NCI-H2196 treated with DMSO at 0.1 percent for 48 hours (cell line): ENCODE measurements at regions not wholly inside any gene's neighbourhood (a gene's known extent, or its start where the extent isn't known, plus 50 kb on each side); places are given as distances from the start of the nearest gene placed in this dataset.

Experiments
- DNase-seq: peaks from one replicate; lab custom pipeline; 2025; ENCODE audit not compliant: unreplicated experiment; lab: John Stamatoyannopoulos, UW

DNA sequence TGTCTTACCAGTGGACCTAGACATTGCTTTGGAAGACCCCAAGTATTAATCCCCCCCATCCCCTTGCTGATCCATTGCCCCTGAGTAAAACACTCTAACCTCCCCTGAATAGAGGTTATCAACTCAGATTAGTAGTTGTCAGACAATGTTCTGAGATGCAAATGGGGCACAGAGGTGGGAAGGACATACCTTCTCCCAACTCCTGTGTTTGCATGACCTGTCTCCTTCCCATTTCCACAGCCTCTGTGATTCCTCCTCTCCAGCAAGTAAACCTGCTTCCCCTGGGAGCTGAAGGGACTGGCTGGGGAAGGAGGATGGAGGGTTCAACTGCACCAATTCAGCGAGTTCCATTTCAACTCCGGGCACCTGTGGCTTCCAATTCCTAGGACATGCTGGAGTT, 199.8 kb upstream of the SASH1 start:
- DNase-seq: no peak

DNA sequence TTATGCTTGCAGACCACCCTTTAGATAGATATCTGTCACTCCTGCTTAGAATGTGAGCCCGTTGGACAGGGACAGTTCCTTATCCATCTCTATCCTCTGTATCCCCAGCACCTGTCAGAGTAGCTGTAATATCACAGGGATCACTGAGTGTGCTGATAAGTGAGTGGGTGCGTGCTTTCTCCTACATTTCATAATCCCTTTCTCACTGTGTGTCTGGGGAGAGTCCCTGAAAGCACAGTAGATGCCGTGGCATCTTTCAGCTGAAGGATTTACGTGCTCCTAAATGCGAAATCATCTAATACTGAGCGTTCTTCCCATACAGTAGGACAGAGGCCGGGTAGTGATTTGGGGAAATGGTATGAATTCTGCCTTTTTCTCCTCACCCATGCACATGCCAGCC, 198.9 kb upstream of the SASH1 start:
- no peak for DNase-seq

DNA sequence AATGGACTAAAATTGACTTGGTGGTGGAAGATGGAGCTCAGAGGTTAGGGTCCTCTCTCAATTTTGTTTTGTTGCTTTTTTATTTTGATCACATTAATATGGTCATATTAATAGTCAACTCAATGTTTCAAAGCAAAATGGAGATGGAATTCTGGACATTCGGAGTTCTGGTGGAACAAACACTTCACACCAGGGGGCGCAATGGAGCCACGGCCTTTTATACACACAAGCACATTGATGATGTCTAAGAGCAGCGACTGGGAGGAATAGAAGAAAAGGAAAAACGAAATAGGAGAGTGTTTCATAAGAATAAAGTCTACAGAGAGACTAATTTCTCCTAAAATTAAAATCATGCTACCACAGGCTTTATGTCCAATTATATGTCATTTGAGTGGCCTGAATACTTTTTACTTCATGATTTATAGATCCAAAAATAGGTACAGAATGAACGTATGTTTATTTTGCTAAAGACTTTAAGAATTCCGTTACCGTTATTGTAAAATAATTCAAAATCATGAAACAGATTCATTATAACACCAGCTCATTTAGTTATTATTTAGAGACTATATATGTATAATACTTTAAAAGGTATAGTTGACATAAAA, 197.6 kb upstream of the SASH1 start:
- DNase-seq: peak; percentile 1

DNA sequence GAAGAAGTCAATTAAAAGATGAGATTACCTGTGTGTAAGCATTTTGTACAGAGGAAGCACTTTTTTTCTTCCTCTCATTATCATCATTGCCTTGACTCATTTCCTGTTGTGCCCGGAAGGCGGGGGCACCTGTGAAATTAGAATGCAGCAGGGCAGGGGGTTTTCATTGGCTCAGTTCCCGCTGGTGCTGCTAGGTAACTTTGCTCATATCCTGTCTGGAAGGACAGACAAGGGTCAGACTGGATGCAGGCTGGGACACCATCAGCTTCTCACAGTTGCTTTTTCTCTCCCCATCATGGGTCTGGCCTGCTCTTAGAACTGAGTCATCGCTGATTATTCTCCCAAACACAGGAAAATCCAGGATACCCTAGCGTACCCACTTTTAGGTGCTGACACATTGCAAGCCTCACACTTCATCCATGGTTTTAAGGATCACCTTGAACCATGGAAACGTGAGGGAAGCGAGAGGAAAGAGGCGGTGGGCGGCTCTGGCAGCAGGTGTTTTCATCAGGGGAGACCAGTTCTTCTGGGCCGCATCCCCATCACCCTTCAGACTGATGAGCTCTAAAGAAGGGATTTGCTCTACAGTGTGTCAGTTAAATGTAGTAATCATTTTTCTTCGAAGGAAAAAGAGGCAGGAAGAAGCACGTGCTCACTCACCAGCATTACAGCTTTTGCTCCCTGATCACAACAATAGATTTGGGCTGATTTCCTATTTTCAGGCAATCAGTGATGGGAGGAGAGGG, 195.7 kb upstream of the SASH1 start:
- no peak for DNase-seq

DNA sequence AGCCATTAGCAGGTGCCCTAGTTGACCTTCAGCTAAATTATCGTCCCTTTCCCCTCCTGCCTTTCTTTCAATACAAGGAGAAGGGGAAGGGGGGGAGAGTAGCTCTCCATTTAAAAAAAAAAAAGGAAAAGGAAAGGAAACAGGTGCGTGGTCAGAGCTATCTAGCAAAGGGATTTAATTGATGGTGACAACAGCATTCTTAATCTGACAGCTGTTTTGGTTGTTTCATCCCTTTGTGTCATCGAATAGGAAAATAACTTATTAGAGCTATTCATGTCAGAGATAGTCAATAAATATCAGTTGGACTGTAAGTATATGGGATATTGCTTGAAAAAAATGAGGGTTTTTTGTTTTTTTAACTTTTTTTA, 195.2 kb upstream of the SASH1 start:
- no peak for DNase-seq

DNA sequence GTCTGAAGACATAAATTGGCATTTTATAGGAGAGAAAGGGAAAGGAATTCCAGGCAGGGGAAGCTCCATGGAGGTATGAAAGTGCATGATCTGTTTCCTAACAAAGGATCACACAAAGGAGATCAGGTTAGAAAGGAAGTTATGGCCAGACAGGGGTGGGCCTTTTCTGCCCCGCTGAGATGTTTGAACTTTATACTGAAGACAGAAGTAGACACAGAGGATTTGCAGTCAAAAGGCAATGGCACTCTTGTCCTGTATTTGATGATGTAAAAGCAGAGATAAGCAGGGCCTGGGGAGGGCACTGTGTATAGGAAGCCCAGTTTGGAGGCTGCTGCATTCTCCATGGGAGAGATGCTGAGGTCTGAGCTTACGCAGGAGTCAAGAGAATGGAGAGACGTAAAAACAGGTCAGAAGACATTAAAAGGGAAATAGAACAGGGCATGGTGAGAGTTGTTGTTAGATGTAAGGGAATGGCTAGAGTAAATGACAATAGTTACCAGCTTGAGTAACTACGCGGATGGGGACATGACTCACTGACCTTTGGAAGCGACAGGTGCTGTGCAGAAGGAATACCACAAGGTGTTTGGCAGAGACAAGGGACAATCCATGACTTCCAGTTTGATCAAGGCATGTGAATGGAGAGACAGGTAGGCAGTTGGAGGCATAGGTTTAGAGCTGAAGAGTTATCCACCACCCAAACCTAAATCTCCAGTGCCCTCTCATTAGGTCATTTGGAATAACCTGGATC, 190.6 kb upstream of the SASH1 start:
- DNase-seq: no peak

DNA sequence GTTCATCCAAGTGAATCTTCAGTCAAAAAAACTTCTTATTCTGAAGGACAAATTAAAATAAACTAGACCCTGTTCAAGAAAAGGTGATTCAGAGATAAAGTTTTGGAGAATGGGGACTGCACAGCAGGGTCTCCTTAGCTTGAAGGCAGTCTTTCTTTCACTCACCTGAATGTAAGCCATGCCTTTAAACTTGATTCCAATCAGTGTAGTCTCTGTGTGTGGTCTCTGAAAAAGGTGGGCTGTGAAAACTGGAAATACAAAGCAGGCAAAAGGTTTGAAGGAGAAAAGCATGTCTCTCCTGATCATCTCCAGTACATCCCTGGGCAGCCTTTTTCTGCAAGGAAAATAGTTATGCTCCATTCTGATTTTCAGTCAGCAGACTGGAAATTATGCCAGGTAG, 188.0 kb upstream of the SASH1 start:
- DNase-seq: no peak

DNA sequence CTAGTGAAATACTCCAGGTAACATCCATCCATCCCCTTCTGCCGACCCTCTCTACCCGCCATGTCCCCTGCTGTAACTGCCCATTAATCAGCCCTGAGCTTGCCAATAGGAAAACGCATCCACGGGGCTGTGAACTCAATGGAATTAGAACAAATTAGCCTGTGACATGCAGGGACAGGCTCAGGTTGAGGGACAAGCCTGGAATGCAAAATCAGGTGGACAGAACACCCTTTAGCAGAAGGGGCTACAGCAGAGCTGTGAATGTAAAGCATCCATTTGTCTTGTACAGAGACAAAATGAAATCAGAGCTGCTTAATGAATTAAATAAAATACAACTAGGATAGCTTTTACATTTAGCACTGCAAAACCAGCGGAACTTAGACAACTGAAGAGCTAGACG, 187.3 kb upstream of the SASH1 start:
- no peak for DNase-seq

DNA sequence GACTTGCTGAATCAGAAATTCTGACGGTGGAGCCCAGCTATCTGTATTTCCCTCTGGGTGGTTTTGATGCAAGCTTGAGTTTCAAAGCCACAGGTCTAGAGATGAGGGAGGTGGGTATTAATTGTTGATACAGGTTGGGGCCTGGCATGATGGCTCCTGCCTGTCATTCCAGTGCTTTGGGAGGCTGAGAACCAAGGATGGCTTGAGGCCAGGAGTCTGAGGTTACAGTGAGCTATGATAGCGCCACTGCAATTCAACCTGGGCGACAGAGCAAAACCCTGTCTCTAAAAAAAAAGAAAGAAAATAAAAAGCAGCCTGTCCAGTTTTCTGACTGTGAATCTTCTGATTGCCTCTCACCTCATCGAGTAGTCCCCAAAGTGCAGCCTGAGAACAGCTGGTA, 184.8 kb upstream of the SASH1 start:
- DNase-seq: no peak

DNA sequence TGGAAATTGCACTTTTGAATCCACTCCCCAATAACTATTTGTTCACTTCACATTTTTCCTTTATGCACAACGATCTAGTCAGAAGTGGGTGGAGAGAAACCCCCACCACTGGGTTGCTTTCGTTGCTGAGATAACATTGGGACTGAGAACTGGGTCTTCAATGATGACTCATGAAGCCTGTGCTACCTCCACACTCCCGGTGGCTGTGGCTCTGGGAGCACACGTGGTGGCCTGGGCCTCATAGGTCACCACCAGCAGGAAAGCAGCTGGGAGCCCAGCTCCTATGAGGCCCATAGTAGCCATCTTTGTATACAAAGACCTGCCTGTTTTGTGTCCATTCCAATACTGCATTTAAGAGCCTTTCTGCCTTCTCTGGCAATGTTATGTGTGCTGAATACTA, 178.0 kb upstream of the SASH1 start:
- DNase-seq: no peak

DNA sequence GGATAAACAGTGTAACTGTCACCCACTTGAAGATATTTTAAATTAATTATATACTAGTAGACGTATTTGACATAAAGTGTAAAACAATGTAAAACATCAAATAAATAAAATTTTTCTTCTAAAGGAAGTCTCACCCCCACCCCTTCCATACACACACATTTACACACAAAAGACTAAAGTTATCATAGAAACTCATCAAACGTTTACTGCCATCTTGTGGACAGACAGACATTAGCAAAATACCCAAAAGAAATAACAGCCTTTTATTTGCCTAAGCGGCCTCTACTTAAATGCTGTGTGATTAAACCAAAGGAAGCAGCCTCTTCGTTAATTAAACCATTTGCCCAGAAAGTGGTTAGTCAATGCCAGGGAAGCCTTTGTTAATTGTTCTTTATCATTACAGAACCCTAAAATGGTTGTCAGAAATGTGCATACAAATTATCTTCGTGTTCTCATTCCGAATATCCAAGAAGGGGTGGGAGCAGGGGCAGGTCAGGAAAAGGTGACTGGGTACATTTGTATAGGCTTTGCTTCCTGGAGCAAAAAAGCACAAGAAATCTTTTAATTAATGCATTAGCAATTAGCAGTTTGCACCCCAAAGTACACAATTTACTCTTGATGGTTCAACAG, 176.2 kb upstream of the SASH1 start:
- DNase-seq: no peak

DNA sequence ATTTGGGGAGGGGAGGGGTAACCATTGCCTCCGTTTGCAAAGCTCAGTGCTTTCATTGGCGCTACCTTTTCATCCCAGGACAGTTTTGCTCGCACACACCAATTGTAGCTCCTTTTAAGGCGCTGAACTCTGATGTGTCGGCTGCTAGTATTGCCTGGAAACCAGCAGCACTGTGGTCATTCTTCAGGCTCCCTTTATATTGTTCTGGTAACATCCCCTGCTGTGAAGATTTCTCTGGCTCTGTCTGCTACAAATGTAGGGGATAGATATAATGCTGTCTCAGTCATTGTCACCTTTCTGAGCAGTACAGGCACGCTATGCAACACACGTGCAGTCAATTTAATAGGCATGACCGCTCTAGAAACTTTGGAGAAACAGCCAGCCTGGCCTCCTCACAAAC, 172.9 kb upstream of the SASH1 start:
- DNase-seq: no peak

DNA sequence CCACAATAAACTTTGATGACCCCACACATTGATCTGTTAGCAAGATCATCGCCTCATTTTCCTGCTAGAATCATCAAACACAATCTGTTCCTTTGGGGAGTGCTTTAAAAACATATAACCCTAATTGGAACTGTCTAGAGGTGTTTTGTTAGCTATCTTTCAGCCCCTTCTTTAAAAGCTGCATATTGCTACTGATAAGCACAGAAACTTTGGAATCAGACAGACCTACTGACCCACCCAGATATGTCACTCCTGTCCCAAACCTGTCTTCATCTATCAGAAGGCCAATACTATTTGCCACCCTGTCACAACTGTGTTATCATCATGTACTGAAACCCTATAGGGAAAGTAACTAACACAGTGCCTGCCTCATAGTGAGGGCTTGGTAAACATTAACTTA, 172.4 kb upstream of the SASH1 start:
- no peak for DNase-seq

DNA sequence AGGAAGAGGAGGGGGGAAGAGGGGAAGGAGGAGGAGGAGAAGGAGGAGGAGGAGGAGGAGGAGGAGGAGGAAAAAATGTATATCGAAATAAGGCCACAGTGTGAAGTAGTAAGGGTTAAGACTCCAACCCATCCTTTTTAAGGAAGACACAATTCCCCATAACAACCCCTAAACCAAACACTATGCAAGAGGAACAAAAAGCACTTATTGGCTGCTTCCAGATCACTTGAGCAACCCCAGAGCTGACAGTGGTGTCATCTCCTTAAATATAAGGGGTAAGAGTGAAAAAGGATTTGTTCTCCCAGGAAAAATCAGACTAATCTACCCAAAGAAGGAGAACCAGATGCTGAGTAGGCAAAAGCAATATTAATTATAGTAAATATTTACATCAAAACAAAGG, 169.1 kb upstream of the SASH1 start:
- DNase-seq: no peak

DNA sequence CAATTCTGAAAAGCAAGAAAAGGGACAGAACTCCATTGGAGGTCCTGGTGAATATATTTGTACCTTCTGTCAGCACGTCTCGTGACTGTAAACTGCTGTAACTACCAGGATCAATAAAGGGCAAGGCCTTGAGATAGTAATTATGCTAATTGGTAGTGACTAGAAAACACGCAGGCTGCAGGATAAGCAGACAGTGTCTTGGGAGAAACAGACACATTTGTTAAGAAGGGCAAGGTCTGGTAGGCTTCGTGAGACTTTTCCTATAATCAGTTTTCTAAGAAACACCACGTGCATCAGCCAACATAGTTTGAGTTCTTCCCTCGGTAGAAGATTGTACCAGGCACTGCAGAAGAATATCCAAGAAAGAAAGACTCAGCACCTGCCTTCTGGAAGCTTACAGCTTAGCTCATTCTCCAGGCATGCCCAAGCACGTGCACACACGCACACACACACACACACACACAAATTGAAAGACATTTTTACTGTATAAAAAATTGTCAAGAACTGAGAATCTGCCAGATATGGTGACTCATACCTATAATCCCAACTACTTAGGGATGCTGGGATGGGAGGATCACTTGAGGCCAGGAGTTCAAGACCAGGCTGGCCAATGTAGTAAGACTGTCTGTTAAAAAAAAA, 167.0 kb upstream of the SASH1 start:
- DNase-seq: no peak

DNA sequence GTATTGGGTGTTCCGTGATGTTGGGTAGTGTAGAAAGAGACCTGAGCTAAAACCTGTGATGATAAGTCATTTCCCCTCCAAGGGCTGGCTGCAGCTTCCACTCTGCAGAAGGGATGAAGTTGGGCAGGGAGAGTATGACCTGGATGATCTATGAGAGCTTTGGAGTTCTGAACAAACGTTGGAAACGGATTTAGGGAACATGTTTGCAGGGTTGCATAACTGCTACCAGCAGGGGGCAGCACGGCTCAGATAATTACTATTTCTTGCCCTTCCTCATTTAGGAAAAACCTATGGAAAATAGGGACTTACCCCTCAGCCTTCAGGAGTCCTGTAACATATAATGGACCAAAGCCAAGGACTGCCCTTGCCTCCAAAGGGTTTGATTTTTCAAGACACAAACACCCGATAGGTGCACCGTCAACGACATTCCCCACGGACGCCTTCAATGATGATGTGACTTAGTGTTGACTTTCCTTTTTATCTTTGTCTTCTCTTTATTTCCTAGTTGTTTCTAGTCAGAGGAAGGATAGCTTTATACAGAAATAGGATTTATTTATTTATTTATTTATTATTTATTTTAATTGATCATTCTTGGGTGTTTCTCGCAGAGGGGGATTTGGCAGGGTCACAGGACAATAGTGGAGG, 164.9 kb upstream of the SASH1 start:
- no peak for DNase-seq

DNA sequence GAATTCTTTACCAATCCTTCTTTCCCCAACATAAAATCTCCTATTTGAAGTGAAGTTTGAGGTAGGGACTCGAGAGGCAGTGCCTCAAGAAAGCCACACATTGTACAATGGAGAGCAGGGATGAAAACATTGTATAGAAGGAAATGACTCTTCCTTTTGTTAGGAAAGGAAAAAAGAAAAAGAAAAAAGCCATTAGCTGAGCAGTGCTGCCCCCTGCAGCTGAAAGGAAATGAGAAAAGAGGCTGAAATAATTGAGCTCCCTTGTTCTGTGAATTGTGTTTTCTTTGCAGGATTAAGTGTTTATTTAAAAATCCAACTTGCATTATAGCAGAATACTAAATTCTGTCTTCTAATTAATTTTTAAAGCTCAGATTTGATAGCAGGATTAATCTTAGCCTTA, 162.9 kb upstream of the SASH1 start:
- DNase-seq: no peak

DNA sequence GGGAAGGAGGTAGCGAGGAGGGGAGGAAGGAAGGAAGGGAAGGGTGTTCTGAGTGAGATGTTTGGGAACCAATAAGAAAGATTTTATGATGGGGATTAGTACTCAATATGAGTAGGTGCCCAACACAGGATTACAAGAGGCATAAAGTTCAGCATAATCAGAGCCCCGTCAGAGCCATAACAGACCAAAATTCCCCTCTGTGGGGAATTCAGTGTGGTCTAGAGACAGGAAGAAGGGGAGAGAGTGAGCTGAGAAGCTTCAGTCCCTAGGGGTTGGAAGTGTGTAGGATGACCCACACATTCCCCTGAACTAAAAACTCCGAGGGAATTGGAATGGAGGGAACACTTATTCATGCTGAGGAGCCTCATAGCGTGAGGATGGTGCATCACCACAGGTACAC, 160.3 kb upstream of the SASH1 start:
- DNase-seq: no peak

DNA sequence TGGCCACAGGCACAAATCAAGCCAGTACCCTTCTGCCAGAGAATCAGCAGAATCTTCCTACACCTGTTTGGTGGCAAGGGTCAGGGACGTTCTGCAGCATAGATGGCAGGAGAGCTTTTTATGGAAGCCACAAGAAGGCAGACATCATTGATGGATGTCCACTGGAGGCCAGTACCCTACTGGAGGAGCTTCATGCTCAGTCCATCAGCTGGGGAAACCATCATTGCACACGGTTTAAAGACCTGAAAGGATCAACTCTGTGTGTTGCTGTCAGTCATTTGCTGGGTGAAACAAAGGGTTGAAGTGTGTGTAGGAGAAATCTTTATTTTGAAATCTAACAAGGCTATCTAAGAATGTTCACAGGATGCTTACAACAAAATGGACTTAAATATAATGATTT, 158.9 kb upstream of the SASH1 start:
- DNase-seq: no peak

DNA sequence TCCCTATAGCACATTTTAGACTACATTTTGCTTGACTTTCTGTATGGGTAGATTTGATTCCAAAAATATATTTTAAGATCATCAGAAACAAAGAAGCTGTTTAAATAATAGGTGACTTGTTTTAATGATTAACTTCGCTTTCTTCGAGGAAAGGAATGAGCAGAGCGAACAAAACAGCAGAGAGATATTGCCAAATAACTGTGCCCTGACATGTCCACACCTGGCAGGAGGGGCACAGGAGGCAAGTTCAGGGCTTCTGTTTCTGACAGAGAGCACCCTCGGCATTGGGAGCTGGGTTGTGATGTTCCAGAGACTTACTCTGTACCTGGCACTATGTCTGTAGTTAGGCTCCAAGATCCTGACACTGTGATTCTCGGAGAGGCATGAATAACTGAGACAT, 155.7 kb upstream of the SASH1 start:
- no peak for DNase-seq

DNA sequence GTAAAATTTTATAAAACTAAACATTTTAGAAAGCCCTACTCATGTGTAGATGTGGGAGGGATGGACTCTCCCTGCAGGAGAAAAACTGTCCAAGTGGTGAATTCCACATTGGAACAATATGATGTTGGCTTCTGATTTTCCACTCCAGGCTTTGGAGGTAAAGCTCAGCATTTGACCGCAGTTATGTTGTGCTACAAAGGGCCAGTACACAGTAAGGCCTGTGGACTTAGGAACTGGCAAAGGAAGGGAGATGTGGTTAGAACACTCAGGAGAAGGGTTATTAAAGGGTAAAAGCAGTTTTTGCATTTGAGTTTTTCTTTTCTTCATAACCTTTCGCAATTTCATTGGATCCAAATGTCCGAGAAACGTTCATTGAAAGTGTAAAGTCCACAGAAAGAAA, 150.3 kb upstream of the SASH1 start:
- DNase-seq: no peak
